GM08714 (cell line): ENCODE measurements at regions not wholly inside any gene's neighbourhood (a gene's known extent, or its start where the extent isn't known, plus 50 kb on each side); places are given as distances from the start of the nearest gene placed in this dataset.
A peak's percentile ranks its signal among the peaks of the same experiment; 100 is the strongest.
"Not testable (repeated sequence)": the region's sequence is repeated elsewhere in the genome, so short reads cannot be mapped to it uniquely, and the experiment has no call there.

Experiments
- H3K4me3 ChIP-seq: fragments of 200-500 bp; sonication (Bioruptor generic); 2 replicates; pipeline ENCODE4 v1.5.1; 2014; ENCODE audit warnings: mild to moderate bottlenecking, low read length, inconsistent platforms
- ZNF274 ChIP-seq: IDR thresholded peaks from 2 replicates; pipeline ENCODE4 v1.6.1; 2012; ENCODE audit warnings: mild to moderate bottlenecking, low read depth, low read length

DNA sequence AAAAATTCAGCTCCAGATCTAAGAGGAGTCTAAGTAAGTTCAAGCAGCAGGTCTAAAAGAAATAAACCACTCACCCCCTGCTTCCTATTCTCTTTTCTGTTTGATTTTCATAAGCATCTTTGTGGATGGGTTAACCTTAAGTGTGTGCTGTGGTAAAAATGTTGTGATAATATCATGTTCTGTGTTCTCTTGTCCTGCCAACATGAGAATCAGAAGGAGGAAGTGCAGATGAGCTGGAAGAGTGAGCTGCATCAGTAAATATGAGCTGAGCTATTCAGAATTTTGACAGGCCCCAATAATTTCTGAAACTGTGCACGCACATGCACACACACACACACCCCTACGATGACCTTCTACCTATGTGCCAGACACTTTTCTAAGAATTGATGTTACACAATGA, 186.5 kb upstream of the ANKRD55 start:
- TF ChIP-seq ZNF274: no peak
- no peak overlapping the region for H3K4me3 ChIP-seq

DNA sequence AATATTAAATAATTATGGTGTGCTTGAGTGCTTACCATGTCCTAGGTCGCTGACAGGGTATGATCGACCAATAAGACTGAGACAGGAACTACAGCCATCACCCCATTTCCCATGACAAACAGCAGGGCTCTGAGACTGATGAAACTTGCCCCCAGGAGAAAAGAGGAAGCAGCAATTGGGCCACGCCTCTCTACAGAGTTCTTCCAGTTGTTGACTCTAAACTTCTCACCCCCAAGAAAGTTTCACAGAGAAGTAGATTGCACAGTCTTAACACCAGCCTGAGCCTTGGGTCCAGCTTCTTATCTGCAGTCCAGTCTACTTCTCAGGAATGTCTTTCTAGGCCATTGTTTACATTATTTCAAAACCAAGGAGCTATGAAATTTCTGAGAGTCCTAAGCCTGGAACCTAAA, 182.2 kb upstream of the ANKRD55 start:
- peak overlapping the region; percentile 20; the same call in 1 of the 2 replicates for H3K4me3 ChIP-seq
- no peak for TF ChIP-seq ZNF274

DNA sequence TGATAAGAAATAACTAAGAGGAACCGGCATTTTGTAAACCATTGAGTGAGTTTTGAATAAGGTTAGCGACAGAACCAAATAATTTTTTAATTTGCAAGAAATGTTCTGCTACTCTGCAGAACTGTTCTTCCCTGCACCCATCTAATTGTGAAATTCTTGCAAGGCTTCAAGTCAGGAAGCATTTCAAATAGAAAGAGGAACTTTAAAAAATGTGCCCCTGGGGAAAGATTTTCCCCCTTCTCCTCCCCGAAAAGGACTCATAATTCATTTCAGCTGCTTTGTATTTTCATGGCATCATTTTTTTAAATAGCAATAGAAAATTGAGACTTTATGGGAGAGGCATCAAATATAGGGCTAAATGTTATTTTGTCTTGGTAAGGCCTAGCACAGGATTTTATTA, 180.9 kb upstream of the ANKRD55 start:
- no peak for TF ChIP-seq ZNF274
- H3K4me3 ChIP-seq: no peak overlapping the region

DNA sequence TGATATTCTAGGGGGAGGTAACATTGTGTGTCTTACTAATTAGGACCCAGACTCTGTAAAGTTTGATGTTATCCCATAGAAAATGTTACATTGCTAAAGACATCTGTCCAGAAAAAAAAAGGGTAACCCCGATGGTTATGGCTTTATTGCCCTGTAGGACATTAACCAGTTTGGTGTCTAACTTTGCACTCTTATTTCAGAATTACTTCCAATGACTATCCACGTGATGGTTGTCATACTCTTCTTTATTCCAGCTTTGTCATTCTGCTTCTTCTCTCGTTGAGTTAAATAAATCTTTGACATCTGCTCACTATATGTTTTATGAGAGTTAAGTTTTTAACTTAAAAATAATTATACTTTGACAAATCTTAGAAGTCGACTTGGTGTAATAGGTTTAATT, 180.4 kb upstream of the ANKRD55 start:
- H3K4me3 ChIP-seq: no peak overlapping the region
- no peak for TF ChIP-seq ZNF274

DNA sequence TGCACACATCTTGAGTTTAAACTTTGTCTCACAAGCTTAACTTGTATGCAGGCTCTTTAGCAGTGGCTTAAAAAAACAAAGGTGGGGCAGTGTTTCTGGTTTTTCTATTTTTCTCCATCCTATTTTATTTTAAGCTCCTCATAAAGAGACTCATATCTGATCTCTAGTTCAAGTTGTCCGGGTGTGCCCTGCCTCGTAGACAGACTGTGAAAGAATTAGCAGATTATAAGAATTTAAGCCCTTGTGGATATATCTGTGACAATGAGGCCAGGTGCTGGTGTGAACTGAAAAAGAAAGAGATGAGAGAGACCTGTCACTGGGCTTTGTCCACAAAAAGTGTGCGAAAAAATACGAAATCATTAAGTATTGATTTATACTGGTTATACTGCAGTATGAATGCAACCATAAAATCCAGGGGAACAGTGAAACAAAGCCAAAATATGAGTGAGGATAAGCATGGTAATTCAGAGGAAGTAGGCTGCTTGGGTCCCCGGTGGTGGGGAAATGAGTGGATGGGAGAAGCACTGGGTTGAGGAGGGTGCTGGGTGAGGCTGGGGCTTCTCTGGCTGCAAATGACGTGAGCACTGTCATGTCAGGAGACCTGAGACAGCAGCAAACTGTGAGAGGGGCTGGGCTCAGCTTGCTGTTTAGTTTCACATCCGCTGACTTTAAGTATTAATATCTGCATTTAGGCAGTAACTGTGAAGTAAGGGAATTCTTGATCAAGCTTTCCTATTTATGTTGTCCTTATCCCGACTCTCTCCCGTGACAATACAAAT, 179.7 kb upstream of the ANKRD55 start:
- H3K4me3 ChIP-seq: no peak overlapping the region
- TF ChIP-seq ZNF274: no peak

DNA sequence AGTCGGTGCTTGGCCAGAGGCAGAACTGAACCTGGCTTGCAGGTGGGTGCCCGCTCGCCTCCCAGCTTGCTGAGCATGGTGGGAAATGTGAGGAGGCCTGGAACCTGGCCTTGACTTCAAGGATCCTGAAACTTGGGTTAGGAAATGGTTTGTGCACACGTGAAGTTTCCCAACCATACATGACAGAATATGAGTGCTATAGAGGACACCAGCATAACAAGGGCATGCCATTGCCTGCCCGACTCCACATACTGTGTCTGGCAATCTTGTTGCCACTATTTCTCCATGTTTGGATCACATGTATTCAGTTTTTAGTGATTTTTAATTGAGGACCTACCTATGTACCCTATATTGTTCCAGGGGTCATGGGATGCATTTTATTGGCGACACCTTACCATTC, 177.6 kb upstream of the ANKRD55 start:
- no peak overlapping the region for H3K4me3 ChIP-seq
- TF ChIP-seq ZNF274: no peak

DNA sequence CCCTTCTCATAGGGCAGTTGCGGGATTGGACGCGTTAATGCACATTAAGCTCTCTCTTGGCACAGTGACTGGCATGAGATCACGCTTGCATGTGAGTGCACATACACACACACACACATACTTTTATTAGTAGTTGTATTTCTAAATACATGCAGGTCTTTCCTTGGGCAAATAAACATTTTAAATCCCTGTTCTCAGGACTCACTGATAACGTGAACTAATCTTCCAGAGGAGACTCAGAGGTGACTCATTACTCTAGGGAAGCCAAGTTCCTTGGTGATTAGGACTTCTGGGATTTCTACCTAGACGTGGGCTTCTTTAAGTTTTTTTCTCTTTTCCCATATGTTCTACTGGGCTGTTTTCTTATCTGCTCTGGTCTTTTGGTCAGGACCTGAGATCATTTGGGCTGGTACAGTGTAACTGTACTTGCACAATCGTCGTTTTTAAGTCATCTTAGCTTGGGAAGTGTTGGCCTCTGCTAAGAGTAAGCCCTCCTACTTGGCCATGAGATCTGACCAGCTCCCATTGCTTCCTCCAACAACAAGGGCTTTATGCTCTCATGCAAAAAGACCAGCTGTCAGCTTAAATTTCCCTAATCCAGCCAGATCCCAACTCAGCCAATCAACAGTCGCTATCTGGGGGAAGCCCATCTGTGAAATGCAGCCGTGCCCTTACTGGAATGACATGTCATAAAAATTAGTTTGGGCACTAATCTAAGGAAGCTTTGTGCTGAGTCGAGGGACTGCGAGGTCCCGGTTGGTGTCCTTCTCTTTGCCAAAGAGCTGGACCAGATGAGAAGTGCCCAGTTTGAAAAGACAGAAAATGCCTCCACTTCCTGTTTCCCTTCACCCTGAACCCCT, 176.4 kb upstream of the ANKRD55 start:
- TF ChIP-seq ZNF274: no peak
- no peak overlapping the region for H3K4me3 ChIP-seq

DNA sequence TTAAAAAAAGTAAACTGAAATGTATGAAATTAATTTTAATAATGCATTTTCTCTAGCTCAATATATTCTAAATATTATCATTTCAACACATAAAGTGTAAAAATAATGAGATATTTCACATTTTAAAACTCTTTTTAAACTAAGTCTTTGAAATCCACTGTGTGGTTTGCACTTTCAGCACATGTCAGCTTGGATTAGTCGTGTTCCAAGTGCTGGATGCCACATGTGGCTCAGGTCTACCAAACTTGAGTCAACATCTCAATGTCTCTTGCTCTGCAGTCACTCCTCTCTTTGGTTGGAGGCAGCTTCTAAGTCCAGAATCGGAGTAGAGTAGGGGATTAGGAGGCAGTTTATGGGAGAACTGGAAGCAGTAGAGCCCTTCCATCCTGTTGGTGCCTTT, 173.7 kb upstream of the ANKRD55 start:
- no peak overlapping the region for H3K4me3 ChIP-seq
- TF ChIP-seq ZNF274: no peak

DNA sequence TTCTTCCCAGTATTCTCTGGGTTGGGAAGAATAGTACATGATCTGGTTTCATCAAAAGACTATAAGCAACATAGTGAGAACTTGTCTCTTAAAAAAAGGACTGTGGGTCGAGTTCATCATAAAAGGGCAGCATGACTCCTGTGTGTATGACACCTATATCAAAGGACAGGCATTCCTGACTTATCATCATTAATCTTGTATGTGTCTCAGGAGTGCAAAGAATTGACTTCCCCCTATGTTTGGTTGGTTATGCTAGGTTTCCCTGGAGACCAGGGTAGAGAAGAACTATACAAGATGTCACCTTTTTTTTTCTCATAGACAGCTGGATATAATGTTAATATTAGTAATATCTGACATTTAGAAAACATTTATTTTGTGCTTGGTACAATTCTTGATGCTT, 173.1 kb upstream of the ANKRD55 start:
- no peak for TF ChIP-seq ZNF274
- no peak overlapping the region for H3K4me3 ChIP-seq

DNA sequence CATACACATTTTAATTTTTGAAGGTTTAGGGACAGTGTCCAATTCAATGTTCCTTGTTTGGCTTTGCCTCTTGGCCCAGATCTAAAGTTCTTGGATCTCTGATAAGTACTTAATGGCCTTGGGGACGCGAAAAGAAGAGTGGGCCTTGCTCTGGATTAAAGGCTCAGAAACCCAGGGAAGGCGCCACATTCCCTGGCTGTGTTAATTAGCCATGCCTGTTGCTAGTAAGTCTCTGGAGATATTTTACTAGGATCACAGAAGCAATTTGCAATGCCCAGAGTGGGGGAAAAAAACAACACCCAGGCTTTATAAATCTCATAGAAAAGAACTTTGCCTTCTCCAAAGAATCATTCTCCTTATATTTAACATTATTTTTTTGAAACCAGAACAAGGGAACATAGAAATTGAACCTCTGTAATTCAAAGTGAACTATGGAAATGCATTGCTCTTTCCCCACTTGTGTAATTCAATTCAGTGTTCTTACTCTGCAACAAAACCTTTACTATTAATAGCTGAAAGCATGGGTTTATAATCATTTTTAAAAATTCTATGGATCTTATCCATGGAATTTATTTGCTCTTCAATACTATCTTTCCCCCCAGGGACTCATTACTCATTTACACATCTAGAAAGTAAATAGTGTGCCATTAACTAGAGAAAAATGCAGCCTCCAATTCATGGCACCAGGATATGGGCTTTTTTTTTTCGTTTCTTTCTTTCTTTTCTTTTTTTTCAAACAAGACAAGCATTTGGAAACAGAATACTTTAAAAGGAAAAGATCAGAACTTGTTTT, 172.2 kb upstream of the ANKRD55 start:
- no peak overlapping the region for H3K4me3 ChIP-seq
- TF ChIP-seq ZNF274: no peak

DNA sequence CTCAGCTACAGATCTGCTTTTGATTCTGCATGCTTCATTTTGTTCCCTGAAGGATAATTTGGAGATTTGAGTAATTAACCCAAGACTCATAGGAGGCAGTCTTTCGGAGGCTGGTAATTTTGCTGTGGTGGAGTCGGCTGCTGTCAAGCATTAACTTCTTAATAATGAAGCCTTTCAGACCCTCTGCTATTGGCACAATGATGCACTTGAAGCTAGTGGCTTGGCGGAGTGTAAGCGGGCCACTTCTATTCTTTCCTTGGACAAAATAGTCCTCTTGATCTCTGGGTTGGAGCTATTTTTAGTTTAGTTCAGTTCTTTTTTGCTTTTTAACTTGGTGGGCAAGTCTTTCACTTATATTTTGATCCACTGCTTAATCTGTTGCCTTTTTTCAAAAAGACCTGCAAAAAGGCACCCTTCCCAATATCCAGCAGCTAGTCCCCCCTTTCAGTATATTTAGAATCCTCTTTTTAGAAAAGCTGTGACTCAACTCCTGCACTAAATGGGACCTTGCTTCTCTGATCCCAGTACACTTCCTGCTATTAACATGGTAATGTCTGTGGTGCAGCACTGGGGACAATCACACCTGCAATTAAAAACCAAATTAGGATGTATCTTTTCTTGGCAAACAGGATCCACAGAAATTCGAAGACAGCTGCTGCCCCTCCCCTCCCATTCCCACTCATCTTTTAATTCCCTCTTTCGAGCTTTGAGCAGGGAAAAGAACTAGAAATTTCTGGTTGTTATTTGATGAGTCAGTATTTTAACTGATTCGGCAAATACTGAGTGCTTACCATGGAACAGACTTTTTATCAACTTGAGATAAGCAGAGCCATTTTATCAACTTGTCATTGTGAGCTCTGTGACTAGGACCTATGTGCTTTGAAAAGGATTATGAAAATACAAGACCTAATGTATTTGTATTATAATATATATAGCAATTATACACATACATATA, 169.4 kb upstream of the ANKRD55 start:
- H3K4me3 ChIP-seq: no peak overlapping the region
- no peak for TF ChIP-seq ZNF274

DNA sequence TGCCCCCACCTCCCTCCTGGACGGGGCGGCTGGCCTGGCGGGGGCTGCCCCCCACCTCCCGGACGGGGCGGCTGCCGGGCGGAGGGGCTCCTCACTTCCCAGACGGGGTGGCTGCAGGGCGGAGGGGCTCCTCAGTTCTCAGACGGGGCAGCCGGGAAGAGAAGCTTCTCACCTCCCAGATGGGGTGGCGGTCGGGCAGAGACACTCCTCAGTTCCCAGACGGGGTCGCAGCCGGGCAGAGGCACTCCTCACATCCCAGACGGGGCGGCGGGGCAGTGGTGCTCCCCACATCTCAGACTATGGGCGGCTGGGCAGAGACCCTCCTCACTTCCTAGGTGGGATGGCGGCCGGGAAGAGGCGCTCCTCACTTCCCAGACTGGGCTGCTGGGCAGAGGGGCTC, 164.7 kb upstream of the ANKRD55 start:
- not testable (repeated sequence) for H3K4me3 ChIP-seq

DNA sequence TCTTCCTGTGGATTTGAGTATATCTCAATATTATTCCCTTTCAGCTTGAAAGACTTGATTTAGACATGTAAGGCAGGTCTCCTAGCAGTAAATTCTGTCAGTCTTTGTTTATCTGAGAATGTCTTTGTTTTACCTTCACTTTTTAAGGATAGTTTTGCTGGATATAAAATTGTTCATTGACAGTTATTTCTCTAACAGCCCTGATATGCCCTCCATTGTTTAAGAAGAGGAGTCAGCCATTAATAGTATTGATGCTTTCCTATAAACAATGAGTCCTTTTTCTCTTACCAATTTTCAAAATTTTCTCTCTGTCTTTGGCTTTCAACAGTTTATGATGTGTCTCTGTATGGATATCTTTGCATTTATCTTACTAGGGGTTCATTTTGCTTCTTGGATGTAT, 163.5 kb upstream of the ANKRD55 start:
- TF ChIP-seq ZNF274: no peak
- H3K4me3 ChIP-seq: no peak overlapping the region
